ENCODE measurements at regions not wholly inside any gene's neighbourhood (a gene's known extent, or its start where the extent isn't known, plus 50 kb on each side); places are given as distances from the start of the nearest gene placed in this dataset.

DNA sequence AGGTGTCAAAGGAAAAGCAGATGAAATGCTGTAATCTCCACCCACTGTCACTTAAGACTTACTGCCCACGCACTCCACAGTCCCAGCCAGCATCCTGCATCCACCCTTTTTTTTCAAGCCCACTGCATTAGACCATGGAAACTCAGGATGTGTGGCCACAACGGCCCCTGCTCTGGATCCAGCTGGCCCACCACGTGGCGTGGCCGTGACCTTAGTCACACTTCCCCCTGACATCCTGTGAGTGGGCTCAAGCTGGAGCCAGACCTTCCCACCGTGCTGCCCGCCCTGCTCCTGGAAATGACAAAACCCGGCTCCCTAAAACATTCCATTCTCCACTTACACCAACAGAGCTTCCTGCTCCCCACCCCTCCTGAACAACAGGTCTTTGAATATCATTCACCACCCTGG lies 588.3 kb upstream of the DIPK2B start:
- Histone ChIP-seq H3K4me1 (ENCODE audit: control insufficient read depth in 1 of 2, insufficient read depth in 2 of 2, low read length in 2 of 2) (peaks cover 9 to 11% of the 10 kb centered on the region in 2 donors), H4K20me1 (ENCODE audit: insufficient read depth, low read length) (no peaks in the 10 kb centered on the region), H3K36me3 (replicated peaks in 1 of 2; ENCODE audit: control insufficient read depth in 1 of 2, insufficient read depth in 2 of 2, low read length in 2 of 2) (no peaks in the 10 kb centered on the region), H3K27ac (ENCODE audit: low read depth in 1 of 2, low read length in 2 of 2) (no peak overlapping the region), H3K9me3 (replicated peaks in 1 of 2; ENCODE audit: control insufficient read depth in 1 of 2, insufficient read depth in 1 of 2, low read length in 2 of 2) (no peaks in the 10 kb centered on the region), H3K27me3 (ENCODE audit: control insufficient read depth in 2 of 2, insufficient read depth in 2 of 2, low read length in 2 of 2) (peaks cover 0 to 66% of the 10 kb centered on the region in 2 donors), H3K79me2 (ENCODE audit: insufficient read depth, low read length) (no peaks in the 10 kb centered on the region), H2AFZ (ENCODE audit: insufficient read depth, low read depth, low read length, poor library complexity, severe bottlenecking) (no peak overlapping the region), H3K4me2 (replicated peaks; ENCODE audit: extremely low read depth, low read length, poor library complexity, severe bottlenecking) (peak overlapping the region; percentile 8), H3K9ac (ENCODE audit: insufficient read depth, low read length, poor library complexity, severe bottlenecking) (no peak overlapping the region), H3K4me3 (replicated peaks in 1 of 3; ENCODE audit: low read depth in 2 of 3, low read length in 3 of 3) (no peak overlapping the region)
- H3K27ac Mint-ChIP-seq, result peak overlapping the region in 1 of 7 donors; percentile 19
- no peak for TF ChIP-seq CTCF (IDR thresholded peaks at IDR 0.05)
- peaks cover 23% of the 10 kb centered on the region for H3K4me1 Mint-ChIP-seq
- intact Hi-C loops (cut with micrococcal nuclease), result no loop called here
- WGBS (ENCODE audit: insufficient coverage), result 0% methylated on average over 1 of the region's 8 CpGs
- H3K4me3 Mint-ChIP-seq, result peak overlapping the region; percentile 61 to 71
- no peaks in the 10 kb centered on the region for H3K36me3 Mint-ChIP-seq
- H3K27me3 Mint-ChIP-seq (ENCODE audit: low read depth in 3 of 3), result peaks cover 0 to 65% (median 2%) of the 10 kb centered on the region in 3 donors
- DNase-seq, result peak in 1 of 3 donors; percentile 25
- peaks cover 0 to 10% (median 2%) of the 10 kb centered on the region in 7 donors for H3K9me3 Mint-ChIP-seq

DNA sequence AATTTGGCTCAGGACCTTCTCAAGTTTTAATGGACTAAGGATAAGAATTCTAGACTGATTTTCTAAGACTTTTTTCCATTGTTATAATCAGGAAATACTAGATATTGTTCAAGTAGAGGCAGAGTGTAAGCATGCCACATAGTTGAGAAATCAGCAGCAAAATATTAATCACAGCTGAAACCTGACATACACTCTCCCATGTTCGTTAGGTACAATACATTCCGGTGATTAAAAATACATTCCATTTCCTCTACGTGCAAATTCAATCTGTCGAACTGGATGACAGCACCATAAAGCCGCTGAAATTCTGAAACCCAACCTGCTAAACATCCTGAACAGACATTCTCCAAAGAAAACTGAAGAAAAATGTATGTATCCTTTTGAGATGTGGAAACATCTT lies 587.6 kb upstream of the DIPK2B start:
- H3K79me2 ChIP-seq (ENCODE audit: insufficient read depth, low read length), result no peaks in the 10 kb centered on the region
- peak overlapping the region; percentile 8 for H3K4me2 ChIP-seq (replicated peaks; ENCODE audit: extremely low read depth, low read length, poor library complexity, severe bottlenecking)
- no peak for DNase-seq
- peaks cover 23% of the 10 kb centered on the region for H3K4me1 Mint-ChIP-seq
- peak overlapping the region in 1 of 7 donors; percentile 19 for H3K27ac Mint-ChIP-seq
- H3K4me3 ChIP-seq (replicated peaks in 1 of 3; ENCODE audit: low read depth in 2 of 3, low read length in 3 of 3), result no peak overlapping the region
- H3K27me3 ChIP-seq (ENCODE audit: control insufficient read depth in 2 of 2, insufficient read depth in 2 of 2, low read length in 2 of 2), result peaks cover 0 to 67% of the 10 kb centered on the region in 2 donors
- H2AFZ ChIP-seq (ENCODE audit: insufficient read depth, low read depth, low read length, poor library complexity, severe bottlenecking), result no peak overlapping the region
- H3K9me3 Mint-ChIP-seq, result peaks cover 0 to 10% (median 2%) of the 10 kb centered on the region in 7 donors
- no peaks in the 10 kb centered on the region for H3K36me3 ChIP-seq (replicated peaks in 1 of 2; ENCODE audit: control insufficient read depth in 1 of 2, insufficient read depth in 2 of 2, low read length in 2 of 2)
- no peaks in the 10 kb centered on the region for H4K20me1 ChIP-seq (ENCODE audit: insufficient read depth, low read length)
- no CpG with 5 or more reads among the region's 5 CpGs for WGBS (ENCODE audit: insufficient coverage)
- no peak for TF ChIP-seq CTCF (IDR thresholded peaks at IDR 0.05)
- peaks cover 11 to 12% of the 10 kb centered on the region in 2 donors for H3K4me1 ChIP-seq (ENCODE audit: control insufficient read depth in 1 of 2, insufficient read depth in 2 of 2, low read length in 2 of 2)
- H3K4me3 Mint-ChIP-seq, result peak overlapping the region in 1 of 2 donors; percentile 71
- H3K36me3 Mint-ChIP-seq, result no peaks in the 10 kb centered on the region
- no peak overlapping the region for H3K27ac ChIP-seq (ENCODE audit: low read depth in 1 of 2, low read length in 2 of 2)
- H3K9ac ChIP-seq (ENCODE audit: insufficient read depth, low read length, poor library complexity, severe bottlenecking), result no peak overlapping the region
- no peaks in the 10 kb centered on the region for H3K9me3 ChIP-seq (replicated peaks in 1 of 2; ENCODE audit: control insufficient read depth in 1 of 2, insufficient read depth in 1 of 2, low read length in 2 of 2)
- intact Hi-C loops (cut with micrococcal nuclease), result no loop called here
- peaks cover 0 to 64% (median 2%) of the 10 kb centered on the region in 3 donors for H3K27me3 Mint-ChIP-seq (ENCODE audit: low read depth in 3 of 3)
